ENCODE measurements at regions not wholly inside any gene's neighbourhood (a gene's known extent, or its start where the extent isn't known, plus 50 kb on each side); places are given as distances from the start of the nearest gene placed in this dataset.

DNA sequence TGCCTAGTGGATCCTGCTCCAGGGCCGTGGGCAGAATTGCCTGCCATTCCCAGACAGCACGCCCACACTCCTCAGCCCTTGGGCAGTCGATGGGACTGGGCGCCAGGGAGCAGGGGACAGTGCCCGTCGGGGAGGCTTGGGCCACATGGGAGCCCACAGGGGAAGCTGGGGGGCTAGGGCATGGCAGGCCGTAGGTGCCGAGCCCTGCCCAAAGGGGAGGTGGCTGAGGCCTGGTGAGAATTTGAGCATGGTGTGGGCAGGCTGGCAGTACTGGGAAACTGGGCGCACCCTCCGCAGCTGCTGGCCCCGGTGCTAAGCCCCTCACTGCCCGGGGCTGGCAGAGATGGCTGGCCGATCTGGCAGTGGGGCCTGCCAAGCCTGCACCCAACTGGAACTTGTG is 1225.9 kb upstream of the EPHA6 start:
- Histone ChIP-seq H3K27ac (ENCODE audit: low read depth in 2 of 2, low read length in 2 of 2) (no peak overlapping the region), H3K4me1 (ENCODE audit: control insufficient read depth in 2 of 2, insufficient read depth in 2 of 2, low read length in 2 of 2) (no peaks in the 10 kb centered on the region), H3K4me3 (ENCODE audit: low read length in 2 of 2) (no peak overlapping the region), H3K27me3 (ENCODE audit: control insufficient read depth in 2 of 2, insufficient read depth in 2 of 2, low read length in 2 of 2) (no peaks in the 10 kb centered on the region), H3K9me3 (ENCODE audit: control insufficient read depth in 2 of 2, low read length in 2 of 2) (no peaks in the 10 kb centered on the region), H3K9ac (ENCODE audit: low read depth in 1 of 2, low read length in 2 of 2) (no peak overlapping the region), H3K36me3 (ENCODE audit: control insufficient read depth in 2 of 2, insufficient read depth in 2 of 2, low read length in 2 of 2) (no peaks in the 10 kb centered on the region)

DNA sequence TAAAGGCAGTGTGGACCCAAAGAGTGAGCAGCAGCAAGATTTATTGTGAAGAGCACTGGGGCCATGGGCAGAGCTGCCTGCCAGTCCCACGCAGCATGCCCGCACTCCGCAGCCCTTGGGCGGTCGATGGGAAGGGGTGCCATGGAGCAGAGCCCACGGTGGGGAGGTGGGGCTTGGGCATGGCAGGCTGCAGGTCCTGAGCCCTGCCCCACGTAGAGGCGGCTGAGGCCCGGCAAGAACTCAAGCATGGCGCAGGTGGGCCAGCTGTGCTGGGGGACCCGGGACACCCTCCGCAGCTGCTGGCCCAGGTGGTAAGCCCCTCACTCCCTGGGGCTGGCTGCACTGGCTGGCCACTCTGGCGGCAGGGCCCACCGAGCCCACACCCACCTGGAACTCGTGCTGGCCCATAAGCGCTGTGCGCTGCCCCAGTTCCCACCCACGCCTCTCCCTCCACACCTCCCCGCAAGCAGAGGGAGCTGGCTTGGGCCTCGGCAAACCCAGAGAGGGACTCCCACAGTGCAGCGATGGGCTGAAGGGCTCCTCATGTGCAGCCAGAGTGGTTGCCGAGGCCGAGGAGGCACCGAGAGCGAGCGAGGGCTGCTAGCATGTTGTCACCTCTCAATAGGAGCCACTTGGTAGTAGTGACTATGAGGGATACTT is 1218.8 kb upstream of the EPHA6 start:
- no peaks in the 10 kb centered on the region for H3K27me3 ChIP-seq (ENCODE audit: control insufficient read depth in 2 of 2, insufficient read depth in 2 of 2, low read length in 2 of 2)
- no peak overlapping the region for H3K27ac ChIP-seq (ENCODE audit: low read depth in 2 of 2, low read length in 2 of 2)
- no peaks in the 10 kb centered on the region for H3K9me3 ChIP-seq (ENCODE audit: control insufficient read depth in 2 of 2, low read length in 2 of 2)
- no peak overlapping the region for H3K9ac ChIP-seq (ENCODE audit: low read depth in 1 of 2, low read length in 2 of 2)
- H3K36me3 ChIP-seq (ENCODE audit: control insufficient read depth in 2 of 2, insufficient read depth in 2 of 2, low read length in 2 of 2): no peaks in the 10 kb centered on the region
- no peak overlapping the region for H3K4me3 ChIP-seq (ENCODE audit: low read length in 2 of 2)
- H3K4me1 ChIP-seq (ENCODE audit: control insufficient read depth in 2 of 2, insufficient read depth in 2 of 2, low read length in 2 of 2): no peaks in the 10 kb centered on the region

- Histone ChIP-seq H3K4me3 (ENCODE audit: low read length in 2 of 2) (no peak overlapping the region), H3K9ac (ENCODE audit: low read depth in 1 of 2, low read length in 2 of 2) (no peak overlapping the region), H3K27ac (ENCODE audit: low read depth in 2 of 2, low read length in 2 of 2) (no peak overlapping the region), H3K36me3 (ENCODE audit: control insufficient read depth in 2 of 2, insufficient read depth in 2 of 2, low read length in 2 of 2) (no peaks in the 10 kb centered on the region), H3K4me1 (ENCODE audit: control insufficient read depth in 2 of 2, insufficient read depth in 2 of 2, low read length in 2 of 2) (no peaks in the 10 kb centered on the region), H3K27me3 (ENCODE audit: control insufficient read depth in 2 of 2, insufficient read depth in 2 of 2, low read length in 2 of 2) (no peaks in the 10 kb centered on the region), H3K9me3 (ENCODE audit: control insufficient read depth in 2 of 2, low read length in 2 of 2) (no peaks in the 10 kb centered on the region)
Observed at GRCh38 chr3:95607926-95608325, 1206.5 kb upstream of the EPHA6 start.

- H3K9ac ChIP-seq (ENCODE audit: low read depth in 1 of 2, low read length in 2 of 2): no peak overlapping the region
- H3K27me3 ChIP-seq (ENCODE audit: control insufficient read depth in 2 of 2, insufficient read depth in 2 of 2, low read length in 2 of 2): no peaks in the 10 kb centered on the region
- H3K4me3 ChIP-seq (ENCODE audit: low read length in 2 of 2): no peak overlapping the region
Observed at GRCh38 chr3:95609411-95609810, 1205.0 kb upstream of the EPHA6 start.

DNA sequence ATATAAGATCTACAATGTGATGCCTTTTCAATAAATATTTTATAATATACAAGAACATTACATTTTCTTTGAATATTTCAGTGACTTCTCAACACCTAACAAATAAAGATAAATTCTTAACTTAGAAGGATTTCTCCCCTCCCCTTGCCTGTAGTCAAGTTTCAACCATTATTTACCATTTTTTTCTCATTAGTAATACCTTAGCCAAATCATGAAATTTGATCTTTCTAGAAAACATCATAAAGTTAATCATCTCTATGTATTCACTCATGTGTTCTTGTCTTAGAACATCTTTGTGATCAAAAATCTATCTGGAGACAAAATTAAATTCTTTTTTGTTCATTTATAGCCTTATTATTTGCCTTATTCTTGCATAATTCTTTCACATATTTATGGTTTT is 1201.8 kb upstream of the EPHA6 start:
- H3K4me1 ChIP-seq (ENCODE audit: control insufficient read depth in 2 of 2, insufficient read depth in 2 of 2, low read length in 2 of 2): no peaks in the 10 kb centered on the region
- H3K27me3 ChIP-seq (ENCODE audit: control insufficient read depth in 2 of 2, insufficient read depth in 2 of 2, low read length in 2 of 2): no peaks in the 10 kb centered on the region
- H3K9me3 ChIP-seq (ENCODE audit: control insufficient read depth in 2 of 2, low read length in 2 of 2): no peaks in the 10 kb centered on the region

More at GRCh38 chr3:95609411-95609810, 1205.0 kb upstream of the EPHA6 start:
- Histone ChIP-seq H3K27ac (ENCODE audit: low read depth in 2 of 2, low read length in 2 of 2) (no peak overlapping the region), H3K36me3 (ENCODE audit: control insufficient read depth in 2 of 2, insufficient read depth in 2 of 2, low read length in 2 of 2) (no peaks in the 10 kb centered on the region), H3K9me3 (ENCODE audit: control insufficient read depth in 2 of 2, low read length in 2 of 2) (no peaks in the 10 kb centered on the region), H3K4me1 (ENCODE audit: control insufficient read depth in 2 of 2, insufficient read depth in 2 of 2, low read length in 2 of 2) (no peaks in the 10 kb centered on the region)

DNA sequence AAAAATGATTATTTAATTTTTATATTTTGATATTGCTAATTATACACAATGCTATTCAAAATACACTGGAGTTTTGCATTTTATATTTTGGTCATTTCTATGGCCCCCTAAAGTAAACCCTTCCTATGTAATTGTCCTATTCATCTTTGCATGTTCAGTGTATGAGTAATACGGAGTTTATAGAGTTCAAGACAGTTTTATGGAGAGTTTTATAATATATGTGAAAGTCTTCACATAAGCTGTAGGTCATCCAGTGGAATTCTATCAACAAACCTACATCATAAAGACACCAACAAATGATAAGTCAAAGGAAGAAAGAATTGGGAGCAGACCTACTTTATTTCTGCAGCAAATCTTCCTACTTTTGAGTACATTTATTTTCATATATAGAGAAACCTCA is 1200.4 kb upstream of the EPHA6 start:
- Histone ChIP-seq H3K36me3 (ENCODE audit: control insufficient read depth in 2 of 2, insufficient read depth in 2 of 2, low read length in 2 of 2) (no peaks in the 10 kb centered on the region), H3K27ac (ENCODE audit: low read depth in 2 of 2, low read length in 2 of 2) (no peak overlapping the region), H3K9ac (ENCODE audit: low read depth in 1 of 2, low read length in 2 of 2) (no peak overlapping the region), H3K4me3 (ENCODE audit: low read length in 2 of 2) (no peak overlapping the region), H3K9me3 (ENCODE audit: control insufficient read depth in 2 of 2, low read length in 2 of 2) (no peaks in the 10 kb centered on the region), H3K27me3 (ENCODE audit: control insufficient read depth in 2 of 2, insufficient read depth in 2 of 2, low read length in 2 of 2) (no peaks in the 10 kb centered on the region), H3K4me1 (ENCODE audit: control insufficient read depth in 2 of 2, insufficient read depth in 2 of 2, low read length in 2 of 2) (no peaks in the 10 kb centered on the region)

More for the DNA sequence above, 1201.8 kb upstream of the EPHA6 start:
- H3K4me3 ChIP-seq (ENCODE audit: low read length in 2 of 2): no peak overlapping the region
- no peak overlapping the region for H3K27ac ChIP-seq (ENCODE audit: low read depth in 2 of 2, low read length in 2 of 2)
- no peaks in the 10 kb centered on the region for H3K36me3 ChIP-seq (ENCODE audit: control insufficient read depth in 2 of 2, insufficient read depth in 2 of 2, low read length in 2 of 2)
- H3K9ac ChIP-seq (ENCODE audit: low read depth in 1 of 2, low read length in 2 of 2): no peak overlapping the region

GRCh38 chr3:95615592-95616310 is 1198.6 kb upstream of the EPHA6 start:
- Histone ChIP-seq H3K4me1 (ENCODE audit: control insufficient read depth in 2 of 2, insufficient read depth in 2 of 2, low read length in 2 of 2) (no peaks in the 10 kb centered on the region), H3K9ac (ENCODE audit: low read depth in 1 of 2, low read length in 2 of 2) (no peak overlapping the region), H3K27ac (ENCODE audit: low read depth in 2 of 2, low read length in 2 of 2) (no peak overlapping the region), H3K9me3 (ENCODE audit: control insufficient read depth in 2 of 2, low read length in 2 of 2) (no peaks in the 10 kb centered on the region), H3K36me3 (ENCODE audit: control insufficient read depth in 2 of 2, insufficient read depth in 2 of 2, low read length in 2 of 2) (no peaks in the 10 kb centered on the region), H3K27me3 (ENCODE audit: control insufficient read depth in 2 of 2, insufficient read depth in 2 of 2, low read length in 2 of 2) (no peaks in the 10 kb centered on the region), H3K4me3 (ENCODE audit: low read length in 2 of 2) (no peak overlapping the region)

- H3K4me3 ChIP-seq (ENCODE audit: low read length in 2 of 2): no peak overlapping the region
- H3K4me1 ChIP-seq (ENCODE audit: control insufficient read depth in 2 of 2, insufficient read depth in 2 of 2, low read length in 2 of 2): no peaks in the 10 kb centered on the region
- H3K27me3 ChIP-seq (ENCODE audit: control insufficient read depth in 2 of 2, insufficient read depth in 2 of 2, low read length in 2 of 2): no peaks in the 10 kb centered on the region
- H3K9ac ChIP-seq (ENCODE audit: low read depth in 1 of 2, low read length in 2 of 2): no peak overlapping the region
- H3K27ac ChIP-seq (ENCODE audit: low read depth in 2 of 2, low read length in 2 of 2): no peak overlapping the region
- no peaks in the 10 kb centered on the region for H3K9me3 ChIP-seq (ENCODE audit: control insufficient read depth in 2 of 2, low read length in 2 of 2)
- H3K36me3 ChIP-seq (ENCODE audit: control insufficient read depth in 2 of 2, insufficient read depth in 2 of 2, low read length in 2 of 2): no peaks in the 10 kb centered on the region
Observed at GRCh38 chr3:95626107-95626506, 1188.3 kb upstream of the EPHA6 start.

- H3K36me3 ChIP-seq (ENCODE audit: control insufficient read depth in 2 of 2, insufficient read depth in 2 of 2, low read length in 2 of 2): no peaks in the 10 kb centered on the region
- H3K4me1 ChIP-seq (ENCODE audit: control insufficient read depth in 2 of 2, insufficient read depth in 2 of 2, low read length in 2 of 2): no peaks in the 10 kb centered on the region
- H3K9me3 ChIP-seq (ENCODE audit: control insufficient read depth in 2 of 2, low read length in 2 of 2): no peaks in the 10 kb centered on the region
- H3K27me3 ChIP-seq (ENCODE audit: control insufficient read depth in 2 of 2, insufficient read depth in 2 of 2, low read length in 2 of 2): no peaks in the 10 kb centered on the region
- no peak overlapping the region for H3K27ac ChIP-seq (ENCODE audit: low read depth in 2 of 2, low read length in 2 of 2)
- no peak overlapping the region for H3K4me3 ChIP-seq (ENCODE audit: low read length in 2 of 2)
- H3K9ac ChIP-seq (ENCODE audit: low read depth in 1 of 2, low read length in 2 of 2): no peak overlapping the region
Observed at GRCh38 chr3:95627293-95627692, 1187.1 kb upstream of the EPHA6 start.

GRCh38 chr3:95627697-95628096 is 1186.7 kb upstream of the EPHA6 start:
- no peaks in the 10 kb centered on the region for H3K36me3 ChIP-seq (ENCODE audit: control insufficient read depth in 2 of 2, insufficient read depth in 2 of 2, low read length in 2 of 2)
- no peak overlapping the region for H3K27ac ChIP-seq (ENCODE audit: low read depth in 2 of 2, low read length in 2 of 2)
- no peaks in the 10 kb centered on the region for H3K4me1 ChIP-seq (ENCODE audit: control insufficient read depth in 2 of 2, insufficient read depth in 2 of 2, low read length in 2 of 2)
- H3K27me3 ChIP-seq (ENCODE audit: control insufficient read depth in 2 of 2, insufficient read depth in 2 of 2, low read length in 2 of 2): no peaks in the 10 kb centered on the region
- no peak overlapping the region for H3K9ac ChIP-seq (ENCODE audit: low read depth in 1 of 2, low read length in 2 of 2)
- H3K4me3 ChIP-seq (ENCODE audit: low read length in 2 of 2): no peak overlapping the region
- no peaks in the 10 kb centered on the region for H3K9me3 ChIP-seq (ENCODE audit: control insufficient read depth in 2 of 2, low read length in 2 of 2)
